ENCODE measurements at regions not wholly inside any gene's neighbourhood (a gene's known extent, or its start where the extent isn't known, plus 50 kb on each side); places are given as distances from the start of the nearest gene placed in this dataset.
A peak's percentile ranks its signal among the peaks of the same experiment; 100 is the strongest.

- Mint-ChIP-seq H3K4me1 (ENCODE audit: low read depth) (no peaks in the 10 kb centered on the region), H3K4me3 (no peak overlapping the region), H3K27me3 (ENCODE audit: low read depth) (peaks cover 11% of the 10 kb centered on the region), H3K27ac (no peak overlapping the region), H3K36me3 (ENCODE audit: low read depth) (no peaks in the 10 kb centered on the region), H3K9me3 (no peaks in the 10 kb centered on the region)
- no peak for DNase-seq (ENCODE audit: low spot score)
These were observed 117.6 kb upstream of the RUNX3 start for GRCh38 chr1:25047506-25048240.

- Mint-ChIP-seq H3K4me1 (ENCODE audit: low read depth) (no peaks in the 10 kb centered on the region), H3K4me3 (no peak overlapping the region), H3K9me3 (no peaks in the 10 kb centered on the region), H3K27me3 (ENCODE audit: low read depth) (peaks cover 14% of the 10 kb centered on the region), H3K36me3 (ENCODE audit: low read depth) (no peaks in the 10 kb centered on the region), H3K27ac (no peak overlapping the region)
- no peak for DNase-seq (ENCODE audit: low spot score)
These were observed 116.1 kb upstream of the RUNX3 start for GRCh38 chr1:25046194-25046532.

GRCh38 chr1:25045480-25046193 lies 115.6 kb upstream of the RUNX3 start:
- peaks cover 1% of the 10 kb centered on the region for H3K4me1 Mint-ChIP-seq (ENCODE audit: low read depth)
- peaks cover 15% of the 10 kb centered on the region for H3K27me3 Mint-ChIP-seq (ENCODE audit: low read depth)
- H3K27ac Mint-ChIP-seq = no peak overlapping the region

GRCh38 chr1:25043228-25043580 lies 113.1 kb upstream of the RUNX3 start:
- Mint-ChIP-seq H3K4me3 (no peak overlapping the region), H3K4me1 (ENCODE audit: low read depth) (peaks cover 4% of the 10 kb centered on the region), H3K27me3 (ENCODE audit: low read depth) (peaks cover 14% of the 10 kb centered on the region), H3K27ac (no peak overlapping the region), H3K36me3 (ENCODE audit: low read depth) (no peaks in the 10 kb centered on the region), H3K9me3 (no peaks in the 10 kb centered on the region)
- no peak for DNase-seq (ENCODE audit: low spot score)

More at GRCh38 chr1:25045480-25046193, 115.6 kb upstream of the RUNX3 start:
- Mint-ChIP-seq H3K4me3 (no peak overlapping the region), H3K9me3 (no peaks in the 10 kb centered on the region), H3K36me3 (ENCODE audit: low read depth) (no peaks in the 10 kb centered on the region)
- DNase-seq (ENCODE audit: low spot score) = no peak

GRCh38 chr1:25042331-25043227 lies 112.5 kb upstream of the RUNX3 start:
- H3K4me3 Mint-ChIP-seq = no peak overlapping the region
- no peak overlapping the region for H3K27ac Mint-ChIP-seq
- no peaks in the 10 kb centered on the region for H3K36me3 Mint-ChIP-seq (ENCODE audit: low read depth)
- H3K9me3 Mint-ChIP-seq = no peaks in the 10 kb centered on the region
- H3K4me1 Mint-ChIP-seq (ENCODE audit: low read depth) = peaks cover 6% of the 10 kb centered on the region
- no peak for DNase-seq (ENCODE audit: low spot score)
- H3K27me3 Mint-ChIP-seq (ENCODE audit: low read depth) = peaks cover 14% of the 10 kb centered on the region

- no peak for DNase-seq (ENCODE audit: low spot score)
- peaks cover 11% of the 10 kb centered on the region for H3K4me1 Mint-ChIP-seq (ENCODE audit: low read depth)
- no peaks in the 10 kb centered on the region for H3K36me3 Mint-ChIP-seq (ENCODE audit: low read depth)
- H3K27ac Mint-ChIP-seq = no peak overlapping the region
- H3K27me3 Mint-ChIP-seq (ENCODE audit: low read depth) = peaks cover 14% of the 10 kb centered on the region
- no peaks in the 10 kb centered on the region for H3K9me3 Mint-ChIP-seq
- H3K4me3 Mint-ChIP-seq = no peak overlapping the region
These were observed 111.8 kb upstream of the RUNX3 start for GRCh38 chr1:25041916-25042315.

- no peak for DNase-seq (ENCODE audit: low spot score)
- H3K27ac Mint-ChIP-seq = no peak overlapping the region
These were observed 110.1 kb upstream of the RUNX3 start for GRCh38 chr1:25040122-25040685.

GRCh38 chr1:25039229-25039628 lies 109.2 kb upstream of the RUNX3 start:
- Mint-ChIP-seq H3K36me3 (ENCODE audit: low read depth) (no peaks in the 10 kb centered on the region), H3K4me1 (ENCODE audit: low read depth) (peaks cover 17% of the 10 kb centered on the region), H3K9me3 (no peaks in the 10 kb centered on the region), H3K27ac (no peak overlapping the region), H3K27me3 (ENCODE audit: low read depth) (peaks cover 14% of the 10 kb centered on the region), H3K4me3 (no peak overlapping the region)
- no peak for DNase-seq (ENCODE audit: low spot score)

More at GRCh38 chr1:25040122-25040685, 110.1 kb upstream of the RUNX3 start:
- peaks cover 14% of the 10 kb centered on the region for H3K27me3 Mint-ChIP-seq (ENCODE audit: low read depth)
- H3K9me3 Mint-ChIP-seq = no peaks in the 10 kb centered on the region
- H3K4me1 Mint-ChIP-seq (ENCODE audit: low read depth) = peaks cover 13% of the 10 kb centered on the region
- no peak overlapping the region for H3K4me3 Mint-ChIP-seq
- H3K36me3 Mint-ChIP-seq (ENCODE audit: low read depth) = no peaks in the 10 kb centered on the region

- H3K27ac Mint-ChIP-seq = no peak overlapping the region
- peaks cover 17% of the 10 kb centered on the region for H3K4me1 Mint-ChIP-seq (ENCODE audit: low read depth)
- H3K9me3 Mint-ChIP-seq = no peaks in the 10 kb centered on the region
- H3K4me3 Mint-ChIP-seq = no peak overlapping the region
- H3K36me3 Mint-ChIP-seq (ENCODE audit: low read depth) = no peaks in the 10 kb centered on the region
- H3K27me3 Mint-ChIP-seq (ENCODE audit: low read depth) = peaks cover 14% of the 10 kb centered on the region
- DNase-seq (ENCODE audit: low spot score) = no peak
These were observed 108.6 kb upstream of the RUNX3 start for GRCh38 chr1:25038699-25039098.

- peak overlapping the region; percentile 9 for H3K27ac Mint-ChIP-seq
- no peaks in the 10 kb centered on the region for H3K9me3 Mint-ChIP-seq
- no peaks in the 10 kb centered on the region for H3K36me3 Mint-ChIP-seq (ENCODE audit: low read depth)
- H3K27me3 Mint-ChIP-seq (ENCODE audit: low read depth) = peaks cover 14% of the 10 kb centered on the region
- H3K4me1 Mint-ChIP-seq (ENCODE audit: low read depth) = peaks cover 28% of the 10 kb centered on the region
- DNase-seq (ENCODE audit: low spot score) = no peak
- no peak overlapping the region for H3K4me3 Mint-ChIP-seq
These were observed 107.3 kb upstream of the RUNX3 start for GRCh38 chr1:25037174-25038074.

- H3K27me3 Mint-ChIP-seq (ENCODE audit: low read depth) = peaks cover 8% of the 10 kb centered on the region
- H3K4me1 Mint-ChIP-seq (ENCODE audit: low read depth) = peaks cover 41% of the 10 kb centered on the region
- no peaks in the 10 kb centered on the region for H3K36me3 Mint-ChIP-seq (ENCODE audit: low read depth)
- no peak for DNase-seq (ENCODE audit: low spot score)
- no peaks in the 10 kb centered on the region for H3K9me3 Mint-ChIP-seq
- H3K4me3 Mint-ChIP-seq = no peak overlapping the region
- H3K27ac Mint-ChIP-seq = no peak overlapping the region
These were observed 106.1 kb upstream of the RUNX3 start for GRCh38 chr1:25036117-25036546.

GRCh38 chr1:25035523-25036116 lies 105.5 kb upstream of the RUNX3 start:
- peaks cover 3% of the 10 kb centered on the region for H3K36me3 Mint-ChIP-seq (ENCODE audit: low read depth)
- H3K4me1 Mint-ChIP-seq (ENCODE audit: low read depth) = peaks cover 43% of the 10 kb centered on the region
- no peak overlapping the region for H3K27ac Mint-ChIP-seq
- no peaks in the 10 kb centered on the region for H3K9me3 Mint-ChIP-seq
- H3K4me3 Mint-ChIP-seq = no peak overlapping the region
- DNase-seq (ENCODE audit: low spot score) = no peak
- peaks cover 3% of the 10 kb centered on the region for H3K27me3 Mint-ChIP-seq (ENCODE audit: low read depth)

Measured in T-helper 2 cell treated with Interferon-gamma antibody and Interleukin-4, amounts not matched to agents 5 μg/mL and 100 μg/mL, for 36 hours (primary cell).